Gastroesophageal sphincter (tissue), 4 donors: ENCODE measurements at regions not wholly inside any gene's neighbourhood (a gene's known extent, or its start where the extent isn't known, plus 50 kb on each side); places are given as distances from the start of the nearest gene placed in this dataset.

Experiments
- ATAC-seq: fragments of 150-250 bp; one replicate; pipeline ENCODE4 v1.9.1; 2016; ENCODE audit warnings: mild to moderate bottlenecking, moderate library complexity
- H3K27ac ChIP-seq, 4 donors: fragments of 200-600 bp; sonication (generic) in 3 of 4; 1 replicate in 3 of 4; 2 replicates in 1 of 4; pipeline ENCODE4 v1.5.1; 2016 to 2019
- H3K27me3 ChIP-seq: fragments of 200-600 bp; sonication (generic); one replicate; pipeline ENCODE4 v1.5.1; 2019
- H3K36me3 ChIP-seq, 2 donors: fragments of 200-600 bp; sonication (generic); one replicate each; pipeline ENCODE4 v1.5.1; 2019; ENCODE audit warnings: control low read depth in 1 of 2
- H3K4me1 ChIP-seq, 3 donors: fragments of 200-600 bp; sonication (generic); 1 replicate in 2 of 3; 2 replicates in 1 of 3; pipeline ENCODE4 v1.5.1; 2016 to 2019; ENCODE audit warnings: control low read depth in 2 of 3
- H3K4me3 ChIP-seq, 2 donors: fragments of 200-600 bp; sonication (generic); one replicate each; pipeline ENCODE4 v1.5.1; 2019; ENCODE audit warnings: mild to moderate bottlenecking in 1 of 2, moderate library complexity in 1 of 2
- H3K9me3 ChIP-seq, 3 donors: fragments of 200-600 bp; sonication (generic); one replicate each; pipeline ENCODE4 v1.5.1; 2017 to 2019; ENCODE audit warnings: control low read depth in 2 of 3
- EP300 ChIP-seq: sonication (generic); formaldehyde crosslinking; IDR thresholded peaks from one replicate; pipeline ENCODE4 v1.6.1; 2017; ENCODE audit warnings: antibody characterized with exemption, mild to moderate bottlenecking
- POLR2A ChIP-seq, 2 donors: fragments of 450-650 bp; IDR thresholded peaks; one replicate each; pipeline ENCODE4 v1.6.1; 2017; ENCODE audit warnings: antibody characterized with exemption in 2 of 2, mild to moderate bottlenecking in 2 of 2, moderate library complexity in 1 of 2
- POLR2AphosphoS5 ChIP-seq: sonication (generic); formaldehyde crosslinking; IDR thresholded peaks from one replicate; pipeline ENCODE4 v1.6.1; 2017; ENCODE audit warnings: antibody characterized with exemption
- WGBS, 2 donors: methylation state at CpG; one replicate each; pipeline ENCODE4 v1.1.5; 2018; ENCODE audit warnings: low coverage in 1 of 2; 5-methylcytosine and 5-hydroxymethylcytosine counted together
- TF ChIP-seq, protein P1 (sequence below), 4 experiments: fragments of 200-600 bp in 2 of 4; fragments of 450-650 bp in 2 of 4; sonication (generic) in 1 of 4; IDR thresholded peaks; one replicate each; pipeline ENCODE4 v1.5.1; 2017 to 2019; ENCODE audit warnings: antibody characterized with exemption in 4 of 4, mild to moderate bottlenecking in 2 of 4, moderate library complexity in 2 of 4

GRCh38 chr20:17024513-17025119 lies 202.2 kb upstream of the PCSK2 start:
- Histone ChIP-seq H3K4me3 (no peak overlapping the region), H3K9me3 (no peaks in the 10 kb centered on the region), H3K27ac (no peak overlapping the region), H3K4me1 (no peaks in the 10 kb centered on the region), H3K27me3 (no peaks in the 10 kb centered on the region), H3K36me3 (no peaks in the 10 kb centered on the region)
- no peak for ATAC-seq
- TF ChIP-seq EP300 = no peak
- no peak for TF ChIP-seq POLR2A (IDR thresholded peaks at IDR 0.05)
- TF ChIP-seq POLR2AphosphoS5 = no peak
- TF ChIP-seq, protein P1, sequence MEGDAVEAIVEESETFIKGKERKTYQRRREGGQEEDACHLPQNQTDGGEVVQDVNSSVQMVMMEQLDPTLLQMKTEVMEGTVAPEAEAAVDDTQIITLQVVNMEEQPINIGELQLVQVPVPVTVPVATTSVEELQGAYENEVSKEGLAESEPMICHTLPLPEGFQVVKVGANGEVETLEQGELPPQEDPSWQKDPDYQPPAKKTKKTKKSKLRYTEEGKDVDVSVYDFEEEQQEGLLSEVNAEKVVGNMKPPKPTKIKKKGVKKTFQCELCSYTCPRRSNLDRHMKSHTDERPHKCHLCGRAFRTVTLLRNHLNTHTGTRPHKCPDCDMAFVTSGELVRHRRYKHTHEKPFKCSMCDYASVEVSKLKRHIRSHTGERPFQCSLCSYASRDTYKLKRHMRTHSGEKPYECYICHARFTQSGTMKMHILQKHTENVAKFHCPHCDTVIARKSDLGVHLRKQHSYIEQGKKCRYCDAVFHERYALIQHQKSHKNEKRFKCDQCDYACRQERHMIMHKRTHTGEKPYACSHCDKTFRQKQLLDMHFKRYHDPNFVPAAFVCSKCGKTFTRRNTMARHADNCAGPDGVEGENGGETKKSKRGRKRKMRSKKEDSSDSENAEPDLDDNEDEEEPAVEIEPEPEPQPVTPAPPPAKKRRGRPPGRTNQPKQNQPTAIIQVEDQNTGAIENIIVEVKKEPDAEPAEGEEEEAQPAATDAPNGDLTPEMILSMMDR (IDR thresholded peaks at IDR 0.05) = no peak
- 35 to 39% methylated on average over 4 to 5 of the region's 5 CpGs for WGBS, 2 donors

GRCh38 chr20:17026346-17026745 lies 200.5 kb upstream of the PCSK2 start:
- TF ChIP-seq POLR2AphosphoS5 (no peak), POLR2A (IDR thresholded peaks at IDR 0.05) (no peak), EP300 (no peak)
- TF ChIP-seq, protein P1 (IDR thresholded peaks at IDR 0.05) = no peak

GRCh38 chr20:17029698-17030097 lies 197.1 kb upstream of the PCSK2 start:
- H3K9me3 ChIP-seq = no peaks in the 10 kb centered on the region
- no peaks in the 10 kb centered on the region for H3K27me3 ChIP-seq
- no peaks in the 10 kb centered on the region for H3K4me1 ChIP-seq
- no peaks in the 10 kb centered on the region for H3K36me3 ChIP-seq
- no peak for ATAC-seq
- TF ChIP-seq POLR2AphosphoS5 = no peak
- no peak for TF ChIP-seq EP300
- no peak for TF ChIP-seq POLR2A (IDR thresholded peaks at IDR 0.05)
- TF ChIP-seq, protein P1 (IDR thresholded peaks at IDR 0.05) = no peak
- H3K4me3 ChIP-seq = no peak overlapping the region
- WGBS, 2 donors = 65 to 78% methylated on average over 3 to 4 of the region's 4 CpGs
- H3K27ac ChIP-seq = no peak overlapping the region

More at GRCh38 chr20:17026346-17026745, 200.5 kb upstream of the PCSK2 start:
- Histone ChIP-seq H3K4me3 (no peak overlapping the region), H3K4me1 (no peaks in the 10 kb centered on the region), H3K36me3 (no peaks in the 10 kb centered on the region), H3K27ac (no peak overlapping the region), H3K27me3 (no peaks in the 10 kb centered on the region), H3K9me3 (no peaks in the 10 kb centered on the region)
- ATAC-seq = no peak
- WGBS, 2 donors = 83 to 100% methylated on average over 1 to 2 of the region's 2 CpGs

DNA sequence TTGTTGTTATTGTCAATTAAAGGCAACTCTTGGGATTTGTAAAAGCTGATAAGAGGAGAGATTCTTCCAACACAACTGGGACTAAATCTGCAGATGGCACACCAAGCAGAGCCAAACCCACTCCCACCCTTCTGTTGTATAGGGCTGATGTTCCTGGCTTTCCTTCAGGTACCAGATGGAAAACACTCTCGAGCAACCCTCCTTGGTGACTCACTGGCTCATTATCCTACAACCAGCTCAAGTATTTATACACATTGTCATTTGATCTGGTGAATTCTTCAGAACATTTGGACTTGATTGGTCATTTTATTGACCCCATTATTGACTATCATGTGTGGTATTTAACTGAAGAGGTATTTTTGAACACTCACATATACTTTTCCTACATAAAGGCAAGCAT lies 190.3 kb upstream of the PCSK2 start:
- Histone ChIP-seq H3K27me3 (no peaks in the 10 kb centered on the region), H3K4me1 (no peaks in the 10 kb centered on the region), H3K27ac (no peak overlapping the region), H3K4me3 (no peak overlapping the region), H3K36me3 (no peaks in the 10 kb centered on the region), H3K9me3 (no peaks in the 10 kb centered on the region)
- TF ChIP-seq POLR2A (IDR thresholded peaks at IDR 0.05) (no peak), EP300 (no peak), POLR2AphosphoS5 (no peak)
- TF ChIP-seq, protein P1 (IDR thresholded peaks at IDR 0.05) = no peak
- WGBS, 2 donors = 40 to 80% methylated on average over 1 of the region's 1 CpG
- ATAC-seq = no peak

GRCh38 chr20:17042122-17042521 lies 184.7 kb upstream of the PCSK2 start:
- TF ChIP-seq EP300 (no peak), POLR2AphosphoS5 (no peak), POLR2A (IDR thresholded peaks at IDR 0.05) (no peak)
- TF ChIP-seq, protein P1 (IDR thresholded peaks at IDR 0.05) = no peak
- Histone ChIP-seq H3K27me3 (no peaks in the 10 kb centered on the region), H3K9me3 (no peaks in the 10 kb centered on the region), H3K27ac (no peak overlapping the region), H3K4me3 (no peak overlapping the region), H3K36me3 (no peaks in the 10 kb centered on the region), H3K4me1 (no peaks in the 10 kb centered on the region)
- ATAC-seq = no peak
- 47 to 73% methylated on average over 1 of the region's 1 CpG for WGBS, 2 donors
